ENCODE measurements at regions not wholly inside any gene's neighbourhood (a gene's known extent, or its start where the extent isn't known, plus 50 kb on each side); places are given as distances from the start of the nearest gene placed in this dataset.

- TF ChIP-seq CTCF (IDR thresholded peaks at IDR 0.05) (peak in 3 of 7 experiments; percentile 22 to 36 (median 22)), POLR2A (IDR thresholded peaks at IDR 0.05) (peak in 2 of 3 donors; percentile 19 to 30)
These were observed 136.5 kb upstream of the ABCA1 start for GRCh38 chr9:105064248-105065097.

Data from body of pancreas (tissue), 4 donors.